ENCODE measurements at regions not wholly inside any gene's neighbourhood (a gene's known extent, or its start where the extent isn't known, plus 50 kb on each side); places are given as distances from the start of the nearest gene placed in this dataset.

- TF ChIP-seq EZH2 (IDR thresholded peaks at IDR 0.05; ENCODE audit: insufficient read depth, poor library complexity, severe bottlenecking) (no peak), EZH2phosphoT487 (IDR thresholded peaks at IDR 0.05; ENCODE audit: insufficient read depth, low read depth) (no peak)
These were observed 100.3 kb upstream of the ADAMTS5 start for GRCh38 chr21:27067226-27067625.

Measured in GM23248 (cell line).